ENCODE measurements at regions not wholly inside any gene's neighbourhood (a gene's known extent, or its start where the extent isn't known, plus 50 kb on each side); places are given as distances from the start of the nearest gene placed in this dataset.

DNA sequence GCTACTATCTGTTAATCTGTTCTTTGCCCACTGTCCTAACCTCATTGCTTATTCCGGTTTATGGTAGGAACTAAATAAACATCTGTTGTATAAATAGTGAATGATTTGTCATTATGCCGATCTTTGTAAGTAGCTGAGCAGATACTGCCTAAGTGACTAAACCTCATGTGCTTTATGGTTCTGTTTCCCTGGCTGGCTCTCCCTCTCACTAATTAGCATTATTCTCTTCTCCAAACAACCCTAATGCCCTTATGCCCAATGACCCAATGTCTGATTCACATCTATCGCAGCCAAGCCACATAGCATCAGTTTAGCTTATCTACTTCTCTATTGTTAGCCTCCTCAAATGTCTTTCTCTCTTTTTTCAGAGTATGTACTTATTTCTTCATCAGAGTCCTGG, 462.3 kb upstream of the POT1 start:
- TF ChIP-seq EZH2 (IDR thresholded peaks at IDR 0.05; ENCODE audit: insufficient read depth, poor library complexity, severe bottlenecking) (no peak), EZH2phosphoT487 (IDR thresholded peaks at IDR 0.05; ENCODE audit: insufficient read depth, low read depth) (no peak)
